CD1c-positive myeloid dendritic cell (primary cell): ENCODE measurements at regions not wholly inside any gene's neighbourhood (a gene's known extent, or its start where the extent isn't known, plus 50 kb on each side); places are given as distances from the start of the nearest gene placed in this dataset.

Experiments used
- DNase-seq: peaks from one replicate; pipeline ENCODE4 v3.0.0-alpha.2; 2016; ENCODE audit errors: extremely low spot score

DNA sequence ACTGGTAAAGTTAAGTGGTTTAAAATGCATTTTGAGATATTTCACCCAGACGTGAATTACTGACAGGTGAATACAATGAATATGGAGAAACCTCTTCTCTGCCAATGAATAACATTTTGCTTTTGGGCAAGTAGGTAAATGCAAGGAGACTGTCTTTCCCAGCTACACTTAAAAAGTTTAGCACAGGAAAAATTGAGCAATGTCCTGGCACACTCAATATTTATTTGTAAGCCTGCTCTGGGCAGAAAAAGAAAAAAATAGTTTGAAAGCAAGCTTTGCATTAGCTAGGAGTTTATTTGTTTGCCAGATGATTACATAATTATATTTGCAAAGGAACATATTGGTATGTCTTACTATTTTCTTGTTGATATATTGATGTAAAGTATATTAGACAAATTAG is 624.2 kb downstream of the ACTR3B start:
- DNase-seq, result no peak

DNA sequence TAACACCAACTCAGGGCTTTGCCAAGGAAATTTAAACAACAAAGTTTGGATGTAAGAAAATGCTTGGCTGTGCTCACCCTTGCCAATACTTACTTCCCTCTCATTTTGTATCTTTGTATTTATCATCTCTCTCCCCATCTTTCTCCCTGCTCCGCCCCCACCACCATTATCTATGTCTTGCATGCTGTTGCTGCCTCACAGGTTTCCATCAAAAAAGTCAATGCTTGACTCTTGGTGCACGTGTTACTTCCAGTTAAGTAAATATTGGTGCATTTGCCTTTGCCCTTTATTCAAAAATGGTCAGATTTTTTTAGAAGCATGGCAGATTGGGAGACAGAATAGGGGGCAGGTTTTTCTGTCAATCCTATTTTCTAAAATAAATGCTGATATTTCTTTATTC is 626.0 kb downstream of the ACTR3B start:
- no peak for DNase-seq

DNA sequence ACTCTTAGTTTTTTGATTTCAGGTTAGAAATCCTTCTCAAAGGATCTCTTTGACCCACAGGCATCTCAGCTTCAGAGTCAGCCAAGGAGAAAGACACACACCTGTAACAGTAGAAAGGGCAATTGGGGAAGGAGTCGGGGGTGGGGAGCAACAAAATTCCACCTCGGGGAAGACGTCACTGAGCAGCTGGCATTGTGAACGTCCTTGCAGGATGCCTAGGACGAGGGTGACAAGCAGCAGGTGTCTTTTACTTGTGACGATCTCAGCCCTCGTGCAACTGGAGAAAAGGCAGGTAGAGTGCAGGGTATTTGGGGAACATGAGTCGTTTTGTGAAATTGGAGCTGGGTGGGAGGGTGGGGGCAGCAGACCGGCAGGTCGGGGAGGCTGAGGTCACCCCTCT is 627.0 kb downstream of the ACTR3B start:
- DNase-seq, result no peak

DNA sequence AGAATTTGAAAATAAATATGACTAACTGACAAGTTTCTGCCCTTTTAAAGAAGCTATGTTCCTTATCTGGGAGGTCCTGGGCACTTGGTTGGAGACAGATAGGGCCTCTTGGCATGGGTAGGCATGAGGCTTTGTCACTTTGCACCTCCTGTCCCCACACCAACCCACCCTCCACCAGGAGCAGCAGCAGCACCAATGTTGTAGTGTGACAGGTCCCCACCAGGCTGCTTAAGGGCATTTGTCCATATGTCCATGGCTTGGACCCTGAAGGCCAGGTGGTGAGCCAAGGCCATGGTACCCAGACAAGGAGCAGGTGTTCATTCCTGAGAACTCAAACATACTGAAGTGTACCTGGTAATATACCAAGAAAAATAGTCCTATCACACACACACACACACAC is 629.1 kb downstream of the ACTR3B start:
- DNase-seq, result no peak

DNA sequence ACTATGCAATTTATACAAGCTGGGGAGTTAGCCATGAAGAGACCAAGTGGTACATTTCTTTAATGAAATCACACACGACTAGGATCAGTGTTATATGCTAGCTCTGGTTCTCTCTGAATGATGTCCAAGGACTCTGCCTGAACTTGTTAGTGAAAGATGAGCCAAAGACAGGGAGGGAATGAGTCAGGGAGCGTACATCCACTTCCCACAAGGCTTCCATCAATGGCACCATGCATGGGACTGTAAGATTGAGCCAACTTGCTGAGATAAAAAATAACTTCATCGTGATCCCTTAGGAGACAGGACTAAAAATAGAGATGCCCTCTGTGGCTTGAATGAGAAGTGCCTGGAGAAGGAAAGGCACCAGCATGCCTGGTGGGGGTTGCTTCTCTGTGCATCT is 629.7 kb downstream of the ACTR3B start:
- no peak for DNase-seq

DNA sequence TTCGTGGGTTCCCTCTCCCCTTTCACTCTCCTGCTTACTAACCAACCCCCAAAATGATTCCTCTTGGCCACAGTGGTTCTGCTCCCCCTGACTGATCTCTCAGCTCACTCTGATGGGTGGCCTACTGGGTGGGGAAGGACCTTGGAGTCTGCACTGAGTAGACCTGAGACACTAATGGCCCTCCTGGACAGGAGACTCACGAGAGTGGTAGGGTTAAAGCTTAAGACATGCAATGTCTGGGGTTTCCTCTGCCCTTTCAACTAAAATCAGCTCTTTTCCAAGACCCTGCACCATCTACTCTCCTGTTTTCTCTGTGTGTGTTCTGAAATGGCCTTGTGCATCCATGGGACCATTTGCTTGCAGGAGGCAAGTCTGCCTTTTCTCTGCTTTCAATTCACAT is 631.4 kb downstream of the ACTR3B start:
- DNase-seq, result no peak

DNA sequence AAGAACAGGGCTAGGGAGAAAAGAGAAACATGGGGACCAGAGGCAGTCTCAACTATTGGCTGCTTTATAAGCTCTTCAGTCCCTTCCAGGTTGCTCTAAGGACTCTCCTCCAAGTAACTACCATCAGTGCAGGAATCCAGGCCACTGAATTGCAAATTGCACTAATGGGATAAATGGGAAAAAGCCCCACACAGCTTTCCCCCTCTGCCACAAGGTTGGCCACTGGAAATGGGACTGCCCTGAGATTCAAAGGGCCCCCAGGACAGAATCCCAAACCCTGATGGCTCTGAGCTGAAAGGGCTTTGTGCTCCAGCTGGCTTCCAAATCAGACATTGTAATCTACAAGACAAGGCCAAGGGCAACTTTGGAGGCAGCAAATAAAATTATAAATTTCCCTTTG is 633.2 kb downstream of the ACTR3B start:
- no peak for DNase-seq

DNA sequence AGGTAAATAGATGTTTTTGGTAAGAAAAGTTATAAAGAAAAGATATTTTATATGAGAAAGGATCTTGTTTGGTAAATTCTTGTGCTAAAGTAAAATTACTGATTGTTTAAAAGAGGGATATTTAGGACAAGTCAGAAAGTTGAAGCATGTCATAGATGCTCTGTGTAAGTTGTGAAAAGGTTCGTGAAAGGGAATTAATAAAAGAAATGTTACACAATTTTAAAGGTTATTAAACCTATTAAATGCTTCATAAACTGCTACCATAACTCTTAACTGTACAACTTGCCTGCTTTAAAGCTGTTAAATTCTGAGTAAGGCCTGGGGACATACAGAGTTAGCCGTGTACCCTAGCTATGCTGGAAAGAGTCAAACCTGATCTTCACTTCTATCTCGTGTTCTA is 634.1 kb downstream of the ACTR3B start:
- DNase-seq, result no peak

DNA sequence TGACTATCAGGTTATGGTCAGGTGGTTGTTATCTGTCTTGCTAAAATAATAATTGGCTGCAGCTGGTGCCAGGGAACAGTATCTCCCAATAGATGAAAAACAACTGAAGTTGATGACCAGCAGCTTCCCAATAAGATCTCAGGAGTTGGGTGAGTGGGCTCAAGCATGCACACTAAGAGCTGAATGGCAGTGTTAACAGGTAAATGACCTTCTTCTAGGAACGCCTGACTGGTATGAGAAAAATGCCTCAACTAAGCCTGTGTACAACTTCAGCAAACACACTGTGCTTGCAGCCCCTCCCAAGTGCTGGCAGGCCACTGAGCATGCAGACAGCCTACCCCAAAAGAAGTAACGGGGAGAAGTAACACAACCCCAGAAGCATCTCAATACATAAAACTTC is 636.9 kb downstream of the ACTR3B start:
- DNase-seq, result no peak

DNA sequence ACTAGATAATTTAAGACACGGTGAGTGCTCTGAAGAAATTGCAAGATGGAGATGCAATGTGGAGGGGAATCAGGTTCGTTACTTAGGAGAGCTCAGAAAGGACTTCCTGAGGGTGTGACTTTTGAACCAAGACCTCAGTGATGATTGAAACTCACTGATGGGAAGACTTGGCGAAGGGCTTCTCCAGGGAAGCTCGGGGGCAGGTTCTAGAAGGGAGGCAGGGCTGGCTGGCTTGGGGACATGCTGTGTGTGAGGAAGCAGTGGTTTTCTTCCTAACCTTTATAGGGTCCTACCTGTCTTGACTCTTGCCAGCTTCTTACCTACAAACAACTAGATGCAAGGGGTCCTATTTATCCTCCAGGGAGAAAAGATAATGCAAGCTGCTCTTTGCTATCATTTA is 637.9 kb downstream of the ACTR3B start:
- no peak for DNase-seq

DNA sequence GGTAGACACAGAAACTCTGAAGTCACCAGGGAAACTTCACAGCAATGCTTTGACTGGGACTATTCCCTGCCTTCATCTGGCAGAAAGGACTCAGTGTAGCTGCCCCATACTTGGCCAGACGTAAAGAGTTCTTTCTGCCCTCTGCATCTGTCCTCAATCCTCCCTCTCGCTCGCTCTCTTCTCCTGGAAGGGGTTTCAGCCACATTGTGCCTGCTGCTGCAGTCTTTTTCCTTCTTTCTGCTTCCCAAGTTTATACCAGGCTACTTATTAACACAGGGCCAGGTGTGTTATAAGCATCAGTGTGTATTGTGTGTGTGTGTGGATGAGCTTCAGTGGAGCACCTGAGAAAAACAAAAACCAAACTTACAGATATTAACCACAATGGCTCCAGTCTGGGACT is 638.4 kb downstream of the ACTR3B start:
- DNase-seq, result no peak

DNA sequence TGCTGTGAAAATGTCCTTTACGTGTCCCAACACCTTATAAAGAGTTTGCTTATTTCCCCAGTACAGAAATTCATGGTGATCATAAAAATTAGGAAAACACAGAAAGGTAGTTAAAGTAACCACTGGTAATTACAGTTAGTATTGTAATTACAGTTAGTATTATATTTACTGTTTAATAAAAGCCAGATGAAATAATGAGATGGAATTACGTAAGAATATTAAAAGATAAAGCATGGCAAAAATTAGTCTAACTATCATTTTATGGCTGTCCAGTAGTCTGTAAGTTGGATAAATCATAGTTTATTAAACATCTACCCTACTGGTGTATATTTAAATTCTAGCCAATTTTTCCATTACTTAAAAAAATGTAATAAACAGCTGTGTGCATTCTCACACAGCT is 638.8 kb downstream of the ACTR3B start:
- DNase-seq, result no peak

DNA sequence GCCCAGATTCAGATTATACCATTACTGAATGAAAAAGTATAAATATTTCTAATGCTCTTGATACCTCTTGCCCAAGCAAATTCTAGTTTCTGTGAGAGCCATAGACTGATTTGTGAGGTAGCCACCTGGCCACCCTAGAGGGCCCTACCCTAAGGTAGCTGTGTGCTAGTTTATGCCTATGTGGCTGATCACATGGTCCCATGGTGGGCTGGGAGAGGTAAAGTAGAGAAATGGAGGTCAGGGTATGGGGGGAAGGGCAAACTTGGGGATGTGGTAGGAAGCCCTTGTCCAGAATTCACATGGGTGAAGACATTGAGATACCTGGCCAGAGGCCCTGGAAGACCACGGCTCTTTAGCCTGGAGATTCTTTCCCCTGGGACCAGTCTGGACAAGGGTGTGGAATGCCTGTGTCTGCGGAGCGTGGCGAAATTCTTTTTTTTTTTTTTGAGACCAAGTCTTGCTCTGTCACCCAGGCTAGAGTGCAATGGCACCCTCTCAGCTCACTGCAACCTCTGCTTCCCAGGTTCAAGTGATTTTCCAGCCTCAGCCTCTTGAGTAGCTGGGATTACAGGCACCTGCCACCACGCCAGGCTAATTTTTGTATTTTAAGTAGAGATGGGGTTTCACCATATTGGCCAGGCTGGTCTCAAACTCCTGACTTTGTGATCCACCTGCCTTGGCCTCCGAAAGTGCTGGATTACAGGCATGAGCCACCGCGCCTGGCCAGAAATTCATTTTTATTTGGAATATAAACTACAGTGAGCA is 639.4 kb downstream of the ACTR3B start:
- DNase-seq, result no peak

DNA sequence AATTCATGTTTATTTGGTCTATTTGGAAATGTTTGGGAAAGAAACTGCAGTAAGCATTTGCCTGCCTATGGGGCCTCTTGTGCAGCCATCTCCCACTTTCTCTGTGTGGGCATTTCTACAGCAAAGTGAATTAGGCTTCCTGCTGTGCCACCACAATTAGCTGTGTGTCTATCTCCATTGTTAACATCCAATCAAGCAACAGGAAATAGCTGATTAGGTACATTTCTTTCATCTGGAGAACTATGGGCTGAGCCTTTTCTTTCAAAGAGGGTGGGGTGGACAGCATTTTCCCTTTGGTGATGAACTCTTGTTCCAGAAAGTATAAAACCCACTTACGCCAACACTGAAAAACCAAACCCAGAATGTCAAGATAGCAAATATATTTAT is 640.0 kb downstream of the ACTR3B start:
- DNase-seq, result no peak

DNA sequence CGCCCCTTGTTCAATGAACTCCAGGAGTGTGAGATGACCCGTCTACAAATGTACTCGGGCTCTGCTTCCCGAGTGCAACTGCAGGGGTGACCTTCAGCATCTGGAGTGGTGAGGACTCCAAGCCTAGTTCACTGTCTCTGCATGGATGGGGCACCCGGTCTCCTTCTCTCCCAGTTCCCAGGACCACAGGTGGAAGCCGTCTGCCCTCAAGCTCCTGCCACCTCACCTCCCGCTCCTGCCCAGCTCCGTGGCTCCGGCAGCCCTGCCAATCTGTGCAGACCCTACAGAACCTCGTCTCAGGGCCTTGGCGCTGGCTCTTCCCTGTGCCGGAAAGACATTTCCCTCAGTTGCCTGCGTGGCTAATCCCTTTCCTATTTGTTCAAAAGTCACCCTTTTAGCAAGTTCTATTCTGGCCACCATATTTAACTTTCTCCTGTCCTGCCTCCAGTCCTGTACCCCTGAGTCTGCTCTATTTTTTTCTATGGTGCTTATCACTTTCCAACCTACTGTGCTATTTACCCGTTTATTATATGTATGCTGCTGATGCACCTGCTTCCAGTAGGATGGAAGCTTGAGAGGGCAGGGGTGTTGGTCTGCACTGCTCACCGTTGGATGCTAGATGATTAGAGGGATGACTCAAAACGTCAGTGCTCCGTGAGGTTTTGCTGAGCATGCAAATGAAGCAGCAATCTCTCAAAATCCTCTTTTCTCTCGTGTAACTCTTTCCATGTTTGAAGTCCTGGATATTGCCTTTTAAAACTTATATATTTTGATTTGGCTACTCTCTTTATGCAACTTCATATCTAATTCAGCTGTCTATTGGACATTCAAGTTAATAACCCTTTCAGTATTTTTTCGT is 641.4 kb downstream of the ACTR3B start:
- DNase-seq, result no peak

DNA sequence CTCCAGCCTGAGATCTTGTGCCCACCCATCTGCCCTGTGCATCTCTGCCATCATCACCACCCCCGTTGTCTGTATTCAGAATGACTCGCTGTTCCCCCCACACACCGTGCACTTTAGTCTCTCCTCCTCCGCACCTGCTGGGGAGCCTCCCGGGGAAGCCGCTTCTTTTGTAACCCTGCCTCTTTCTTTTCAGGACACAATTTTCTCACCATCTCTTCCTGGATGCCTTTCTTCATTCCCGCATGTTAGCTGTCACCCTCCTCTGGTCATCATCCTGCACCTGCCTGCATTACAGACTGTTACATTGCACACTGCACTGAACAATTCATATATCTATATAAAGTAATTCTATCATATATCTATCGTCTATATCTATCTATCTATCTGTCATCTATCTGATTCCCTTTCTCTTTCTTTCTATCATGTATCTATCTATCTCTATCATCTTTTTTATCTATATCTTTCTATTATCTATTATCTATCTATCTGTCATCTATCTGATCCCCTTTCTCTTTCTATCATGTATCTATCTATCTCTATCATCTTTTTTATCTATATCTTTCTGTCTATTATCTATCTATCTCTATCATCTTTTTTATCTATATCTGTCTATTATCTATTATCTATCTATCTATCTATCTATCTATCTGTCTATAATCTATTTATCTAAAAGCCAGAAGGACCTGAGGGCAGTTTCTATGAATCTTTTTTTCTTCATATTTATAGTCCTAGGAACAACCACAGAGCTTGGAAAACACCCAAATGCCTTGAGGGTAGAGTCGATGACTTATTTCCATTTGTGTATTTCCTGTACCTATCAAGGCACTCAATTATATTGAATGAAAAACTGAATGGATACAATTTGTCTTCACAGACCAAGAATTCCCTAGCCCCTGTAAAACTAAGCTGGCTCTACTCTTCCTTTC is 642.5 kb downstream of the ACTR3B start:
- DNase-seq, result no peak

DNA sequence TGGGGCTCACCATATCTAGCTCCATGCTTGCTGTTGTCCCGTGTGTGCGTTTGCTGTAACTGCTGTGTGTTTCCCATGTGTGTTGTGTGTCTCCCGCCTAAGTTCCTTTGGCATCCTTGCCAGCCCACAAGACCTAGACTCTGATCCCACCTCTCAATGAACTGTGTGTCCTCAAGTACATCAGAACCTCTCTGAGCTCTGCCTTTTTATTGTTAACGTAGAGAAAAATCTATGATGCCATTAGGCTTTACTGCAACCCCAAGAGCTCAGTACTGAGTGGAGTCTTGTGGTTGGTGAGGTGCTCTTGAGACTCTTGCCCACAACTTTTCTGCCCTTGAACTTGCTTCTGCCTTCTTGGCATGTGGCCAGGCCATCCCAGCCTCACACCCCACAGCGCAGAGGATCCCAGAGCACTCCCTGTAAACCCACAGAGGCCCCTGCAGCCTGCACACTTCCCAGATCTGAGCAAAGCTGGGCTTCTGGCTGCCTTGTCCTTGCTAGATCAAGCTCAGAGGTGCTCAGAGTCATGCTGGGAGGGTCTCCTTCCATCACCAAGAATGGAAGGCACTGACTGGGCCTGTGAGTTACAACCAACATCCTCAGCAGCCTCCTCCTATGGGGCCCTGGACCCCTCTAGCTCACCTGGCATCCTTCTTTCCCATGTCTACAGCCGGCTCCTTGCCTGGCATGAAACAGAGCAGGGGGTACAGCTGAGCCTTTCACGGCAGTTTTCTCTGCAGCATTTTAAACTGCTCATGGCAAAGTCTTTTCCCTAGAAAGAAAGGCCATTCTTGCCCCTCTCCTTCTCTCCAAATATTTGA is 643.4 kb downstream of the ACTR3B start:
- no peak for DNase-seq

DNA sequence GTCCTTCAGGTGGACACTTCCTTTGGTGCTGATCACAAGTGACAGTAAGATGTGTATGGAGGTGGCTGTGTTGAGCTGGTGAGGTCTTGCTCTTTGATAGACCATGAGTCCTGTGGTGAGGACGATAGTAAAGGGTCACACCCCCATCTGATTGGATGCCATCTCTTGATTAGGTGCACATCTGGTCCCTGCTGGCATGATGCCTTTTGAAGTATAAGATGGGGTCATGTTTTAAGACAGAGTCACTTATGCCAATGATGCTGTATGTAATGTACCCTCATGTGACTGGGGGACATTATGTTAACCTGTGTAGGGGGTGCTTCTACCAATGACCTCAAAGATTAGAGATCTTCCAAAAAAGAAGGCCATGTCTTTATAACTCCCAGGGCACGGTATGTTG is 644.6 kb downstream of the ACTR3B start:
- no peak for DNase-seq

DNA sequence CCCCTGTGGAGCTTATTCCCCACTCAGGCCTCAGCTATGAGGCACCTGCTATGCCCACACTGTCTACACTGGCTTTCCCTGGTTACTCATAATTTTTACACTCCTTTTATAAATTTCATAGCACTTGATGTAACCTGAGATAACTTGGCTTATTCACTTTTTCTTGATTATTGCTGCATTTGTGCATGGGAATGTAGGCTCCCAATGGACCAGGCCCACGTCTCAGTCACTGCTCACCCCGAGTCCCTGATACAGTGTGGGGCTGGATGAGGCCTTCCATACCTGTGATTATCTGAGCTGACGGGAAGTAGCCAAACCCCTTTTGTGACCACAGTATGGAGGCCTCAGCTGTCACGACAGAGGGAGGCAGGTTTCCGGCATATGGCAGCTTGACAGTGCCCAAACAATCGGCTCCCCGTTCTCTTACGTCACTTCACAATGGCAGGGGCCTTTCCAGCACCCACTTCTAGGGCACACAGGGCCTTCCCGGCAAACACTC is 645.3 kb downstream of the ACTR3B start:
- no peak for DNase-seq

DNA sequence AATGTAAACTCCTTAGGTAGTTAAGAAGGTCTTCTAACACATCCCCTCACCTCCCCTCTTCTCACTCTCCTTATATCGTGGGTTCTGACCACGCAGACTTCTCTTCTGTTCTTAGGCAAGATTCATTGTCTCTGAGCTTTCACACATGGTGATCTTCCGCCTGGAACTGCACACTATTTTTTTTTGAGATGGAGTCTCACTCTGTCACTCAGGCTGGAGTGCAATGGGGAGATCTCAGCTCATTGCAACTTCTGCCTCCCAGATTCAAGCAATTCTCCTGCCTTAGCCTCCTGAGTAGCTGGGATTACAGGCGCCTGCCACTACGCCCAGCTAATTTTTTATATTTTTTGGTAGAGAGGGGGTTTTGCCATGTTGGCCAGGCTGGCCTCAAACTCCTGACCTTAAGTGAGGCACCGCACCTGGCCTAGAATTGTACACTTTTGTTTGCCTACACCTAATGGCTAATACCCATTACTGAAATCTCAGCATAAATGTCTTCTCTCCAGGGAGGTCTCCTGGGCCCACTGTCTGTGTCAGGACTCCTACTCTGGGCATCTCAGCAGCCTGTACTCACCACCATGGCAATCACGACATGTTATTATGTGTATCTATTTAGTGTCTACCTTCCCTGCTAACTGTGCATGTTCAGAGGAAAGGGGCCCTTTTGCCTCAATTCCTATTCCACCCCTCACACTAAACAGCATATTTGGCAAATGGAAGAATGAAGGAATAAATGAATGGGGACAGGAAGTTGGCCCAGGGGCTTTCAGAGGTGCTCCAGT is 646.3 kb upstream of the DPP6 start:
- DNase-seq, result no peak
